Upper lobe of left lung (tissue), 4 donors: ENCODE measurements at regions not wholly inside any gene's neighbourhood (a gene's known extent, or its start where the extent isn't known, plus 50 kb on each side); places are given as distances from the start of the nearest gene placed in this dataset.

Experiments
- CTCF ChIP-seq, 6 experiments: fragments of 450-650 bp in 4 of 6; fragments of 200-600 bp in 2 of 6; sonication (generic) in 2 of 6; IDR thresholded peaks; one replicate each; pipeline ENCODE4 v1.5.1; 2016 to 2019; ENCODE audit warnings: antibody characterized with exemption in 6 of 6
- EP300 ChIP-seq, 4 donors: sonication (generic); formaldehyde crosslinking; IDR thresholded peaks; one replicate each; pipeline ENCODE4 v1.5.1; 2017; ENCODE audit warnings: antibody characterized with exemption in 4 of 4, control low read depth in 2 of 4
- POLR2A ChIP-seq, 4 donors: fragments of 450-650 bp; IDR thresholded peaks; one replicate each; pipeline ENCODE4 v1.5.1; 2016 to 2017; ENCODE audit warnings: antibody characterized with exemption in 4 of 4, mild to moderate bottlenecking in 2 of 4
- POLR2AphosphoS5 ChIP-seq, 2 donors: sonication (generic); formaldehyde crosslinking; IDR thresholded peaks; one replicate each; pipeline ENCODE4 v1.5.1; 2017; ENCODE audit warnings: antibody characterized with exemption in 2 of 2

GRCh38 chr11:101354801-101355200, 225.2 kb upstream of the PGR start:
- TF ChIP-seq CTCF (IDR thresholded peaks at IDR 0.05) (no peak), EP300 (IDR thresholded peaks at IDR 0.05) (no peak), POLR2AphosphoS5 (IDR thresholded peaks at IDR 0.05) (no peak), POLR2A (IDR thresholded peaks at IDR 0.05) (no peak)
